ENCODE measurements at regions not wholly inside any gene's neighbourhood (a gene's known extent, or its start where the extent isn't known, plus 50 kb on each side); places are given as distances from the start of the nearest gene placed in this dataset.
A peak's percentile ranks its signal among the peaks of the same experiment; 100 is the strongest.
"Not testable (repeated sequence)": the region's sequence is repeated elsewhere in the genome, so short reads cannot be mapped to it uniquely, and the experiment has no call there.

DNA sequence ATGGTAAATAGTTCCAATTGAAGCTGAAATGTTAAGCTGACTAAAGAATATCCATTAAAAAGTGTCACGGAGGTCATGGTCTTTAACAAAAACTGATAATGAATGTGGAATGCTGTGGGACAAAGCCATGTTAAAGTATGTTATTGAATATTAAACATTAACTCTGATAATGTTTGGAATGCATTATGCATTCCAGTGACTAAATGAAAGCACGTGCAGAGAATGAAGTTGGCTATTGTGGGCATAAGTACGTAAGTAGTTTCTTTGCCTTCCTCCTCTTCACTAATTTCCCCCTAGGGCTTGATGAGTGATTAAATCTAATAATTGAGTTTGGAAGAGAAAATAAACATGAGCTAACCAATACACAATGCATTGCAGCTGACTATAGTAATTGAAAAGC is 640.4 kb upstream of the CDH10 start:
- H3K36me3 Mint-ChIP-seq, result no peaks in the 10 kb centered on the region
- H3K27me3 Mint-ChIP-seq, result no peaks in the 10 kb centered on the region
- peaks cover 0 to 9% (median 4%) of the 10 kb centered on the region in 7 donors for H3K9me3 Mint-ChIP-seq
- no peaks in the 10 kb centered on the region for H3K4me1 Mint-ChIP-seq
- H3K4me3 Mint-ChIP-seq, result no peak overlapping the region
- H3K27ac Mint-ChIP-seq, result no peak overlapping the region
- DNase-seq (no peak), ATAC-seq (ENCODE audit: low read depth in 2 of 2) (no peak)

DNA sequence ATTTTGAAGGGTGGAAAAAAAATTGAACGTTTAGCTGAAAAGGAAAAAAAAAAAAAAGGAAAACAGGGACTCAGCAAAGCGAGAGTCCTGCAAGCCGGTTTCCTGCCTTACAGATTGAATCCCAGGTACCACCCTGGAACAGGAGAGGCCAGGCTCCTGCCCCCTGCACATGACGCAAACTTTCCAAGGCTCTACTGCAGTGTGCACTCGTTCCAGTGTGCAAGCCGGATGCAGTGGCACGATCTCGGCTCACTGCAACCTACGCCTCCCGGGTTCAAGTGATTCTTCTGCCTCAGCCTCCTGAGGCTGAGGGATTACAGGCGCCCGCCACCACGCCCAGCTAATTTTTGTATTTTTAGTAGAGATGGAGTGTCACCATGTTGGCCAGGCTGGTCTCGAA is 618.7 kb upstream of the CDH10 start:
- H3K9me3 Mint-ChIP-seq, result peaks cover 3 to 18% (median 12%) of the 10 kb centered on the region in 7 donors
- H3K27ac Mint-ChIP-seq; H3K27me3 Mint-ChIP-seq; H3K4me3 Mint-ChIP-seq; H3K36me3 Mint-ChIP-seq; DNase-seq; ATAC-seq (ENCODE audit: low read depth in 2 of 2); H3K4me1 Mint-ChIP-seq: not testable (repeated sequence)

DNA sequence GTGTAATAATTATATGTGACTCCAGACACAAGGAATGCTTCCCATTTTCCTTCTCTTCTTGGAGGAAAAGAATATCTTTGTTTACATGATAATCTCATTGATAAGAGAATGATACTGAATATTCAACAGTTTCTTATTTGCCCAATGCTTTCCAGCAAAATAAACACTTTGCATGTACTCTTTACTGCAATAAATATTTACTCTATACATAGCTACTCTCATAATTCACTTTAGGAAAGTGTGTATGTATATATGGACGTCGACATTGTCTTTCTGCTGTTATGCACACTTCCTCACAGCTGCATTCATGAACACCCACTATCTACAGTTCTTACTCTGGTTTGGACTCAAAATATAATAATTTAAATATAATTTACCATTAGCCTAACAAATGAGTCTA is 617.4 kb upstream of the CDH10 start:
- no peak for DNase-seq
- Mint-ChIP-seq H3K27ac (no peak overlapping the region), H3K4me3 (no peak overlapping the region), H3K27me3 (no peaks in the 10 kb centered on the region), H3K9me3 (peaks cover 0 to 13% (median 5%) of the 10 kb centered on the region in 7 donors), H3K36me3 (no peaks in the 10 kb centered on the region), H3K4me1 (no peaks in the 10 kb centered on the region)
- no peak for ATAC-seq (ENCODE audit: low read depth in 2 of 2)

DNA sequence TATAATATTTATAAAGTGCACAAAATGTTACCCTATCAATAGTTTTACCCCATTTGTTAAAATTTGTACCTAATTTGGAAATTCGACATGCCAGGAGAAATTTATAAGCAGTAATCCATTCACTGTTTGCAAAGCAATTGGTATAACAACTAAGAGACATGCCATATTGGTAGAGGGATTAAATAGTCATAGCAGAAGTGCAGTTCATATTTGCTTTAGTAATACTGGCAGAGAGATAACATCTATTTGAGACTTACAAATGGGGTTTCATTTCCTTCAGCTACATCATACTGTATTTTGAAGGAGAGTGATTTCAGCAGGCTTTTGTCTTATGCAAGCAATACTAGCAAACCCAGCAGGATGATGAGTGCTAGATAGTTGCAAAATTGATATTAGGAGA is 610.4 kb upstream of the CDH10 start:
- no peak for DNase-seq
- no peaks in the 10 kb centered on the region for H3K27me3 Mint-ChIP-seq

DNA sequence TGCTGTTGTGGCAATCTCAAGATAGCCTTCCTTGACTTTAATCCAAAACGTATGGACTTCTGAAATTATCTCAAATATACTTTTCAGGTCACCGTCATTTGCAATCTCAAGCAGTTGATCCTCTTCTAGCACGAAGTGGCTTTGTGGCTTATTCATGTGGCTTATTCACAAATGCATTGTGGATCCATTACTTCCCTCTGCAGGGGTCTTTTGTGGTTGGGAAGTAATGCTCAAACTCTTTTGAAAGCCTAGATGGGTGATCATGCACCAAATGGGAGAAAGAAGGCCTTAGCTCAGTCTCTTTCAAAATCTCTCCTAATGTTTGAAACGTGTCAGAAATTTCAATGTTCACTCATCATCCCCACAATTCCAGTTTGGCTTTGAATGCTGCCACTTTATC is 597.2 kb upstream of the CDH10 start:
- no peaks in the 10 kb centered on the region for H3K36me3 Mint-ChIP-seq
- no peak overlapping the region for H3K4me3 Mint-ChIP-seq
- H3K27ac Mint-ChIP-seq, result no peak overlapping the region
- DNase-seq, result no peak
- peaks cover 0 to 16% (median 3%) of the 10 kb centered on the region in 7 donors for H3K9me3 Mint-ChIP-seq
- no peaks in the 10 kb centered on the region for H3K4me1 Mint-ChIP-seq
- no peaks in the 10 kb centered on the region for H3K27me3 Mint-ChIP-seq
- no peak for ATAC-seq (ENCODE audit: low read depth in 2 of 2)

More for the DNA sequence above, 610.4 kb upstream of the CDH10 start:
- no peak overlapping the region for H3K27ac Mint-ChIP-seq
- ATAC-seq (ENCODE audit: low read depth in 2 of 2), result no peak
- H3K36me3 Mint-ChIP-seq, result no peaks in the 10 kb centered on the region
- H3K4me3 Mint-ChIP-seq, result no peak overlapping the region
- peaks cover 1 to 13% (median 4%) of the 10 kb centered on the region in 7 donors for H3K9me3 Mint-ChIP-seq
- no peaks in the 10 kb centered on the region for H3K4me1 Mint-ChIP-seq

DNA sequence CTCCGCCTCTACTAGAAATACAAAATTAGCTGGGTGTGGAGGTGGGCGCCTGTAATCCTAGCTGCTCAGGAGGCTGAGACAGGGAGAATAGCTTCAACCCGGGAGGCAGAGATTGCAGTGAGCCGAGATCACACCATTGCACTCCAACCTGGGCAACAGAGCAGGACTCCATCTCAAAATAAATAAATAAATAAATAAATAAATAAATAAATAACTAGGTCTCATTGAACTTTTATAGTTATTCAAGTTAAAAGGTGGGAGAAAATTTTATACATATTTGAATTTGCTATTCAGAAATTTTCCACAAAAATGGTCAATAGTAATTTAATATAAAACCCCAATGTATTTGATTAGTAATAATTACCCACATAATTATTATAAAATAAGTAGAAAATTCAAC is 593.9 kb upstream of the CDH10 start:
- not testable (repeated sequence) for H3K4me1 Mint-ChIP-seq; DNase-seq; ATAC-seq (ENCODE audit: low read depth in 2 of 2)

DNA sequence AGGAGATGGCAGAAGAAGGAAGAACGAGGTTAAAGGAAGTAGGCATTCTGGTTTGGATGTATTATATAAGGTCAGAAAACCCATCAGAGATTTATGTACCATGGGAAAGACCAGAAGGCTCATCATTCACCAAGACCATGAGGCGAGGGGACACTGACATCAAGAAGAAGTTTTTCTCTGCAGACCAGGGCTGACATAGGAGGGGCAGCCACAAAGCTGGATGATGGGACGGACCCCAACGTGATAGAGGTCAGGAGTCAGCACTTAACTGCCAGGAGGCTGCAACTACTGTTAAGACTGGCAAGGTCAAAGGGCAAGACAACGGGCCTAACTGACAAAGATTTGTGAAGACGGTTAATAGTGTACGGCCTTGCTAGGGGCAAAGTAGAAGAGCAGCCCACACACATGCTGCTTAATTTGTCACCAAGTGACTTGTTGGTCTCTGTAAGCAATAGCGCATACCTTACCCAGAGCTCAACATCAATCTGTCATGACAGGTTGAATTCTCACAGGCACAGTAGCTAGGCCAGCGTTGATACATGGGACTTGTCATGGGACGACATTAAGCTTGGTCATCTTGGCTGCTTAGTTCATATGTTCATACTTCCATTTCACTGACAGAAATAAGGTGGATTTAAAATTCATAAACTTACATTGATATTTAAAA is 579.7 kb upstream of the CDH10 start:
- no peak overlapping the region for H3K4me3 Mint-ChIP-seq
- no peaks in the 10 kb centered on the region for H3K27me3 Mint-ChIP-seq
- peaks cover 0 to 4% (median 0%) of the 10 kb centered on the region in 7 donors for H3K9me3 Mint-ChIP-seq
- H3K36me3 Mint-ChIP-seq, result no peaks in the 10 kb centered on the region
- DNase-seq (no peak), ATAC-seq (ENCODE audit: low read depth in 2 of 2) (no peak)
- H3K27ac Mint-ChIP-seq, result no peak overlapping the region
- no peaks in the 10 kb centered on the region for H3K4me1 Mint-ChIP-seq

More for the DNA sequence above, 593.9 kb upstream of the CDH10 start:
- H3K4me3 Mint-ChIP-seq, H3K27ac Mint-ChIP-seq, H3K36me3 Mint-ChIP-seq, H3K27me3 Mint-ChIP-seq: not testable (repeated sequence)
- H3K9me3 Mint-ChIP-seq, result peaks cover 0 to 16% (median 5%) of the 10 kb centered on the region in 7 donors

DNA sequence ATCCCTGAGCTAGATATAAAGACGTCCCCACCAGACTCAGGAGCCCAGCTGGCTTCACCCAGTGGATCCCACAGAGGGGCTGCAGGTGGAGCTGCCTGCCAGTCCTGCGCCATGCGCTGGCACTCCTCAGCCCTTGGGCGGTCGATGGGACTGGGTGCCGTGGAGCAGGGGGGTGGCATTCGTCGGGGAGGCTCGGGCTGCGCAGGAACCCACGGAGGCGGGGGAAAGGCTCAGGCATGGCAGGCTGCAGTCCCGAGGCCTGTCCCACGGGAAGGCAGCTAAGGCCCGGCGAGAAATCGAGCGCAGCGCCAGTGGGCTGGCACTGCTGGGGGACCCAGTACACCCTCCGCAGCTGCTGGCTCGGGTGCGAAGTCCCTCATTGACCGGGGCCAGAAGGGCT is 555.1 kb upstream of the CDH10 start:
- not testable (repeated sequence) for H3K27me3 Mint-ChIP-seq; DNase-seq; H3K27ac Mint-ChIP-seq; H3K4me3 Mint-ChIP-seq; H3K36me3 Mint-ChIP-seq; H3K4me1 Mint-ChIP-seq; ATAC-seq (ENCODE audit: low read depth in 2 of 2)
- peaks cover 3 to 13% (median 5%) of the 10 kb centered on the region in 7 donors for H3K9me3 Mint-ChIP-seq

DNA sequence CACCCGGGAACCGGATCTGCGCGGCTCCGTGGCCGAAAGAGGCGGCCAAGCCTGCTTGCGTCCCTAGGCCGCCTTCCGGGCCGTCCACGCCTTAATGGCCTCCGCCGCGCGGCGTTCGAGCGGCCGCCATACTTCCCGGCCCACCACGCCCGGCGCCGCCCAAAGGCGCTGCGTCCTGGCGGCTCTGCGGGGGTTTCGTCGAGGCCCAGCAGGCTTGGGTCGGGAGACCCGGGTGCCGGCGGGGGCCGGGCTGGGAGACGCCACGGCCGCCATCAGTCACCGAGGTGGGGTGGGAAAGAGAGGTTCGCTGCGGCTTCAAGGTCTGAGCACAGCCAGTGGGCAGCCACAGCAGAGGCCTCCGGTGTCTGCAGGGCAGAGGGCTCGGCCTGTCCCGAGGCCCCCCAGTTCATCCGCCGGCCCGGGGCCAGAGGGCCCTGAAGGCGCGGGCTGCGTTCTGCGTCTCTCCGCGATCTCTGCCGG is 545.8 kb upstream of the CDH10 start:
- no peak overlapping the region for H3K4me3 Mint-ChIP-seq
- DNase-seq, result no peak
- H3K9me3 Mint-ChIP-seq, result peaks cover 0 to 12% (median 6%) of the 10 kb centered on the region in 7 donors
- peak in 1 of 2 donors; percentile 34 for ATAC-seq (ENCODE audit: low read depth in 2 of 2)
- no peaks in the 10 kb centered on the region for H3K27me3 Mint-ChIP-seq
- H3K4me1 Mint-ChIP-seq, result no peaks in the 10 kb centered on the region
- no peaks in the 10 kb centered on the region for H3K36me3 Mint-ChIP-seq
- H3K27ac Mint-ChIP-seq, result no peak overlapping the region

DNA sequence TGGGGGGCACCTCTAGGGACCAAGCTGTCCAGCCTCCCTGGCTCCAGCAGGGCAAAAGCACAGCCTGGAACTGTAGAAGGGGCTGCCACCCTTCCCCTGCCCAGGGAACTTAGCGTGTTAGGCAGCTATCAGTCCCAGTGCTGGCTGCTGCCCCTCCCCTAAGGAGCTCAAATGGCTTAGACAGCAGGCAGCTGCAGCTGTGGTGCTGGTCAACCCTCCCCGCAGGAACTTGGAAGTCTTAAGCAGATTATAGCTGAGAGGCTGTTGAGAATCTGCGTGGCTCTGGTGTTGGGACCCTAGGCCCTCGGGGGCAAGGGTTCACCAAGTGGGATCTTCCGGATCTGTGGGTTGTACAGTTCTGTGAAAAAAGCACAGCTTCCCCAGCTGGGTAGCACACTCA is 536.5 kb upstream of the CDH10 start:
- no peak for ATAC-seq (ENCODE audit: low read depth in 2 of 2)
- Mint-ChIP-seq H3K36me3 (no peaks in the 10 kb centered on the region), H3K27me3 (no peaks in the 10 kb centered on the region), H3K9me3 (peaks cover 4 to 24% (median 13%) of the 10 kb centered on the region in 7 donors), H3K4me3 (no peak overlapping the region), H3K27ac (no peak overlapping the region), H3K4me1 (no peaks in the 10 kb centered on the region)
- DNase-seq, result no peak

DNA sequence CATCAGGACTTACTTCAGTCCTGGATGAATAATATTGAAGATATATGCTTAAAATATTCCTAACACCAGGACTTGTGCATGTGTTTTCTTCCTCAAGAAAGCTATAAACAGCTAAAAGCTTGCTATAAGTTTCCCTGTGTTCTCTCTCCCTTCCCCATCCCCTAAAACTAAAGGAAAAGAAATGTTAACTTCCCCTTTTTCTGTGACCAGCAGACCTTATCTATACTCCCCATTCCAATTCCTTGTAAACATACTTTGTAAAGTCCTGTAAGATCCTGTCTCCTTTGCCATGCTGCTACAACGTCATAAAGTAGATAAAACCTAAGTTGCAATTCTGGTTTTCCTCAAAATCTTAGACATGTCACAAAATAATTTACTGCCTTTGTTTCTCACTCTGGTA is 517.8 kb upstream of the CDH10 start:
- not testable (repeated sequence) for DNase-seq; H3K27ac Mint-ChIP-seq; H3K27me3 Mint-ChIP-seq; ATAC-seq (ENCODE audit: low read depth in 2 of 2); H3K4me3 Mint-ChIP-seq; H3K36me3 Mint-ChIP-seq; H3K4me1 Mint-ChIP-seq
- H3K9me3 Mint-ChIP-seq, result peaks cover 0 to 13% (median 0%) of the 10 kb centered on the region in 7 donors

DNA sequence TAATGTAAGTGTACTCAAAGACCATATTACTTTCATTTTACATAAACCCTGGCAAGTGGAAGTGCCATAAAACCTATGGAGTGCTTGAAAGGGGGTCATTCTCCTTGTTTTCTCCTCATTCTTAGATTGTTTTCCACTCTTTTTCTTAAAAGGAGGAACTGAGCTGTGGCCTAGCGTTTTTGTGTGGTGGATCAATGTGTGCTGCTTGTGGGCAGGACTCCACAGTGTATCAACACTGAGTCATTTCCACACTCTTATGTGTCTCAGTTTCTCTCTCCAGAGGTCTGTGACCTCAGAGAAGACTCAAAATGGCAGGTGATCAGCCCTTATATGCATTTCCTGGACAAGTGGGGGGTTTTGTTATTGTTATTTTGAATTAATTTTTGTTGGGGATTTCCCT is 516.1 kb upstream of the CDH10 start:
- H3K4me1 Mint-ChIP-seq, result no peaks in the 10 kb centered on the region
- no peak overlapping the region for H3K4me3 Mint-ChIP-seq
- no peaks in the 10 kb centered on the region for H3K36me3 Mint-ChIP-seq
- no peaks in the 10 kb centered on the region for H3K27me3 Mint-ChIP-seq
- DNase-seq (no peak), ATAC-seq (ENCODE audit: low read depth in 2 of 2) (no peak)
- peaks cover 0 to 14% (median 1%) of the 10 kb centered on the region in 7 donors for H3K9me3 Mint-ChIP-seq
- no peak overlapping the region for H3K27ac Mint-ChIP-seq

DNA sequence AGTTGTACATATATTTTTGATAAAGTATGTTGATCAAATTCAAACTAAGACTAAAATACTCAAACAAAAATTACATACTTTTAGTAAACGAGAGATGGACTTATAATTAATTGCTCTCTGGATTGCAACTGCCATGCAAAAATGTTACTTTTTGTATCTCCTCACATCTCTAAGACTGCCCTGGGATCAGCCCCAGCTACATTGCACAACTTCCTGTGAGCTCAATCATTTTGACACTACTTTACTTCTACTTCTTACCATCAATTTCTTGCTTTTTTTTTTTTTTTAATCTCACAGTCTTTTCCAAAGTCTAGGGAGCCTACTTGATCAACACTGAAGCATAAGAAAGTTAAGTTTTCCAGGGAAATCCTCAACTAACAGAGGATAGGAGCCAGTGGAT is 506.0 kb upstream of the CDH10 start:
- ATAC-seq (ENCODE audit: low read depth in 2 of 2) (no peak), DNase-seq (no peak)
- Mint-ChIP-seq H3K9me3 (peaks cover 4 to 10% (median 6%) of the 10 kb centered on the region in 7 donors), H3K4me3 (no peak overlapping the region), H3K36me3 (no peaks in the 10 kb centered on the region), H3K27ac (no peak overlapping the region), H3K27me3 (no peaks in the 10 kb centered on the region), H3K4me1 (no peaks in the 10 kb centered on the region)

DNA sequence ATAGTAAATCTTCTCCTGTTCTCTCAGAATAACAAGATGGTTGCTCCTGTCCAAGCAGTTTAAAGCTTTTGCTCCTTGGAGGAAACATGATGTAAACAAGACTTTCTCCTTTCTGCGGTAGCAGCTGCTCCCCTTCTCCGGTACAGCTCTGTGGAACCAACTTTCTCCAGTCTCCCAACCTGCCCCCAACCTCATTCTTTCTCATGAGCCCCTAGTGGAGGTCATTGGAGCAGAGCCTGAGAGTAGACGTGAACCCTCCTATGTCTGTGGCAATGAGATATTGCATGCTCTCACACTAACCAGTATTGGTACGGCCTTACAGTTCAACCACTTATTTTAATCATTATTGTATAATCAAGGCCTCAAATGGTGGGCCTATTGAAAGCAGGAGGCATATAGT is 483.8 kb upstream of the CDH10 start:
- Mint-ChIP-seq H3K9me3 (peaks cover 1 to 23% (median 13%) of the 10 kb centered on the region in 7 donors), H3K27me3 (no peaks in the 10 kb centered on the region), H3K27ac (no peak overlapping the region), H3K36me3 (peaks cover 0 to 4% of the 10 kb centered on the region in 2 donors), H3K4me3 (no peak overlapping the region), H3K4me1 (no peaks in the 10 kb centered on the region)
- no peak for ATAC-seq (ENCODE audit: low read depth in 2 of 2)
- DNase-seq, result no peak

All from naive B cell (primary cell).